ENCODE measurements at regions not wholly inside any gene's neighbourhood (a gene's known extent, or its start where the extent isn't known, plus 50 kb on each side); places are given as distances from the start of the nearest gene placed in this dataset.
A peak's percentile ranks its signal among the peaks of the same experiment; 100 is the strongest.
"Not testable (repeated sequence)": the region's sequence is repeated elsewhere in the genome, so short reads cannot be mapped to it uniquely, and the experiment has no call there.

GRCh38 chr5:109574985-109575384, 114.7 kb upstream of the MAN2A1 start:
- DNase-seq: no peak

DNA sequence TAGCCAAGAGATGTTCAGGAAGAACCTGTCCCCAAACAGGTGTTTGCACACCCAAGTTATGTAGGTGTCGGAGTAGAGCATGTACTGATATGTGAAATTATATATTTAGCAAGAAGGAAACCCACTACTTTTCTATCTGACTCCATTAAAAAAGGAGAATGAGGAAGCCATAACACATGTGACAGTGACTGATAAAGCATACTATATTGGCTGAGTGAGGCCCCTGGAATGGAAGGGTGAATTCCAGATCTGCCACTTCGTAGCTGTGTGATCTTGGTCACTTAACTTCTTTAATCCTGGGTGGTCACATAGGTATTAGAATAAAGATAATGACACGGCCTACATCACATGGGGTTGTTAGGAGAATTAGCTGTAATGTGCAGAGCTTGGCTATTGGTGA, 116.0 kb upstream of the MAN2A1 start:
- DNase-seq: no peak

DNA sequence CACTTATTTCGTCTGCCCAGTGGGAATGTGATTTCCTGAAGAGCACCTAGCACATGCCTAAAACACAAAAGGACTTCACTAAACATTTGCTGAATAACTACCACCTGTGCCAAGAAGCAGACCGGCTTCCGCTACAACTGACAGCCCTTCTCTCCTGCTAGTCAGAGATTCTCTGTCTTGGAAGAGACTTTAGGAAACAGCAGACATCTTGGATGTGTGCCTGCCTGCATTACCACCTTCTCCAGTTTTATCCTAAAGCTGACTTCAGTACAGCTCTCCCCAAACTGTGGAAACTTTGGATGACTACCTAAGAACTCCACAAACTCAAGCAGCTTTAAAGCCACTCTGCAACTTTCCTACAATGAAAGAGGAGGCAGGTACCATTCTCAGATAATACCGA, 116.5 kb upstream of the MAN2A1 start:
- no peak for DNase-seq

- no peak for DNase-seq
Measured at GRCh38 chr5:109571785-109572184, 117.9 kb upstream of the MAN2A1 start.

DNA sequence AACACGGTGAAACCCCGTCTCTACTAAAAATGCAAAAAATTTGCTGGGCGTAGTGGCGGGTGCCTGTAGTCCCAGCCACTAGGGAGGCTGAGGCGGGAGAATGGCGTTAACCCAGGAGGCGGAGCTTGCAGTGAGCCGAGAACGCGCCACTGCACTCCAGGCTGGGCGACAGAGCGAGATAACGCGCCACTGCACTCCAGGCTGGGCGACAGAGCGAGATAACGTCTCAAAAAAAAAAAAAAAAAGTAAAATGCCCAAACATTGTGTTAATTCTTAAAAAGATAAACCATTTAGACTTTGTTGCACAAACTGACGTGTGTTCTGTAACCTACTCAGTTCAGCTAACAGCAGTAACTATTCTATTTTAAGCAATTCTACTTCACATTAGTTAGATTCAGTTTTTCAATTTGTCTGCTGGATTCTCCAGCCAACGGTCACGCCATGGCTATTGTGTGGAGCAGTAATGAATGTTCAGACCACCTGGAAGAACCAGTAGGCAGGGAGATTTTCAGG, 119.3 kb upstream of the MAN2A1 start:
- no peak for DNase-seq

GRCh38 chr5:109567374-109568044, 122.2 kb upstream of the MAN2A1 start:
- peak; percentile 70 for DNase-seq

DNA sequence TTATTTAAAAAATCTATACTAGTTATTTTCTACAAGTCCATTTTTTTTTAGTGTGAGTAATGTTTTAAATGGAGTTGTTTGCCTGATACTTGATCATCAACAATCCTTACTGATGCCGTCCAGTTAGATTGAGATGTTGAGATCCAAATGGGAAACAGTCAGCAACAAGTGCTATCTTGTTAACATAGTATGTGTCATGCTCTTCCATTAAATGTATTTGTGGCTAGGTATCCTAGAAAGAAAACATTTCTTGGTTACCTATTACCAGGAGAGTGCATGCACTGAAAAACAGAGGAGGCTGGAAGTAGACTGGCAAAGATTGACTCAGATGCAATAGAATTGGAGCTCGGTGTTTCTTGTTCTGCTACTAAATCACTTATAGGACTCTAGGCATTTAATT, 123.4 kb upstream of the MAN2A1 start:
- no peak for DNase-seq

GRCh38 chr5:109563739-109564138, 126.0 kb upstream of the MAN2A1 start:
- no peak for DNase-seq

DNA sequence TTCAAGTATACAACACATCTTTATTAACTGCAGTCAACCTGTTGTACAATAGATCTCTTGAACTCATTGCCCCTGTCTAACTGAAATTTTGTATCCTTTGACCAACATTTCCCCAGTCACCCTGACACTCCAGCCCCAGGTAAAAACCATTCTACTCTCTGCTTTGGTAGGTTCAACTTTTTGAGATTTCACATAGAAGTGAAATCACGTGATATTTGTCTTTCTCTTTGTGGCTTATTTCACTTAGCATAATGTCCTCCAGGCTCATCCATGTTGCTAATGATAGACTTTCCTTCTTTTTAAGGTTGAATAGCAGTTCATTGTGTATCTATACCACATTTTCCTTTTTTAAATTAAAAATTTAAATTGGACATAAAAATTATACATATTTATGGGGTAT, 126.5 kb upstream of the MAN2A1 start:
- no peak for DNase-seq

DNA sequence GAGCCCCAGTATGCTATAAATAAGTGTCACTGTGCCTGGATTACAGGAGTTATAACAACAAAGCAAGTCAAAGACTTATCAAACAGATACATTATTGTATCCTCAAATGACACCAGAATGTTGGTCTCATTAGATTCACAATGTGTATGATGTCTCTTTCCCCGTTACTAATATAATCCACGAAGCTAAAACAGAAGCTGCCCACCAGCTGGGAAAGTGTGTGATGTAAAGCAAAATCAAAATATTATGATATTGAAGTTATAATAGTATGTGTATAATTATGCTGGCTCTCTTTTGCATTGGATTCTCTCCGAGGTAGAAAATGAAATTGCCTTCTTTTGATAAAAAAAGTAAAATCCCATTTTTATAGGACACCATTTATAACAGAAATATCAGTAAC, 127.3 kb upstream of the MAN2A1 start:
- no peak for DNase-seq

DNA sequence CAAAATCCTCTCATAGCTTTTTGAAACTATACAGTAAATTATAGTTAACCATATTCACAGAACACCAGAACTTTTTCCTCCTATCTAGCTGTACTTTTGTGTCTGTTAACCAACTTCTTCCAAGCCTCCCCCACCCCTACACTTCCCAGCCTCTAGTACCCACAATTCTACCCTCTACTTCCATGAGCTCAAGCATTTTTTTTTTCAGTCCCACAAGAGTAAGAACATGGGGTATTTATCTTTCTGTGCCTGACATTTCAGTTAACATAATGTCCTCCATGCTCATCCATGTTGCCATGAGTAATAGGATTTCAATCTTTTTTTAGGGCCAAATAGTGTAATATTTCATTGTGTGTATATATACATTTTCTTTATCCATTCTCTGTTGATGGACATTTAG, 128.3 kb upstream of the MAN2A1 start:
- no peak for DNase-seq

DNA sequence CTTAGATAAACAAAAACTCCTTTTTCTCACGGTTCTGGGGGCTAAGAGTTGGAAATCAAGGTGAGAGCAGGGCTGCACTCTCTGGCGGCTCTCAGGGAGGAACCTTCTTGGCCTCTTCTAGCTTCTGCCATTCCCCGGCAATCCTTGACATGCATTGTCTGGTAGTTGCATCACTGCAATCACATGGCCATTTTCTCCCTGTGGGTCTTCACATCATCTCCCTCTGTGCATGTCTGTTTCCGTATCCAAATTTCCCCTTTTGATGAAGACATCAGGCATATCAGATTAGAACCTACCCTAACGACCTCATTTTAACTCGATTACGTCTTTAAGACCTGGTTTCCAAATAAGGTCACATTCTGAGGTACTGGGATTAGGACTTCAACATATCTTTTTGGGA, 129.2 kb upstream of the MAN2A1 start:
- DNase-seq: no peak

- no peak for DNase-seq
Measured at GRCh38 chr5:109558952-109559351, 130.8 kb upstream of the MAN2A1 start.

DNA sequence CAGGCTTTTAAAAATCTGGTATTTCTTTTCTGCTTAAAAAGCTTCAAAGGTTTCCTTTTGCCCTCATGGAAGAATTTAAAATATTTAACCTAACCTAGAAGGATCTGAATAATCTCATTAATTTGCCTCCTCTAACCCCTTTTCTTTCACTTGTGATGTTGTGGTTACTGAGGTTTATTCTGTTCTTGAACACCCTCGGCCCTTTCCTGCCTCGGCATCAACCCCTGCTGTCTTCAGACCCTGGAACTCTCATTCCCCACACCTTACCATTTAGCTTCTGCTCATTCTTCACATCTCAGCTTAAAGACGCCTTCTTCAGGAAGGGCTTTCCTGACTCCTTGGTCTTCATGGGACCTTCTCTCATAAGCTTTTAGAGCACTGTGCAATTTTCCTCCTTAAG, 131.4 kb upstream of the MAN2A1 start:
- DNase-seq: no peak

- DNase-seq: no peak
Measured at GRCh38 chr5:109553846-109554245, 135.9 kb upstream of the MAN2A1 start.

- not testable (repeated sequence) for DNase-seq
Measured at GRCh38 chr5:109551234-109551633, 138.5 kb upstream of the MAN2A1 start.

DNA sequence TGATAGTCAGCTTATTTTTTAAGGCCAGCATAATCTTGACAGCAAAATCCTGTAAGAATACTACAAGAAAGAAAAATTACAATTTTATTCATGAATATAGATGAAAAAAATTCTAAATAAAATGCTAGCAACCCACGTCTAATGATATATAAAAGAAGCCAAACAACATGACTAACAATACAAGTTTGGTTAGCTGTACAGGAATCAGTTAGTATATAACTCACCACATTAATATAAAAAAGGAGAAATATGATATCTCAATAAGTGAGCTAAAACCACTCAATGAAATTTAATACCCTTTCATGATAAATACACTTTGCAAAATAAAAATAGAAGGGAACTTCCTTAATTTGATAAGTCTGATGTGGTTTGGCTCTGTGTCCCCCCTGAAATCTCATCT, 139.7 kb upstream of the MAN2A1 start:
- no peak for DNase-seq

DNA sequence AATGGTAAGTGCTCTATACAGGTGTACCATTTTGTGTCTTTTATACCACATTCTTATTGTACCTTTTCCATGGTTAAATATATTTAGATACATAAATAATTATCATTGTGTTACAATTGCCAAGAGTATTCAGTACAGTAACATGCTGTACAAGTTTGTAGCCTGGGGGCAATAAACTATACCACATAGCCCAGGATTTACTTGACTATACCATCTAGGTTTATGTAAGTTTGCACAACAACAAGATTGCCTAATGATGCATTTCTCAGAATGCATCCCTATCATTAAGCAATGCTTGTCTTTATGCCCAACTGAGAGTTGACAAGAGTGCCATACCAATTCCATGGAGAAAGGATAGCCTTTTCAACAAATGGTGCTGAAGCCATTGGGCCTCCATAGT, 136.7 kb upstream of the PJA2 start:
- no peak for DNase-seq

DNA sequence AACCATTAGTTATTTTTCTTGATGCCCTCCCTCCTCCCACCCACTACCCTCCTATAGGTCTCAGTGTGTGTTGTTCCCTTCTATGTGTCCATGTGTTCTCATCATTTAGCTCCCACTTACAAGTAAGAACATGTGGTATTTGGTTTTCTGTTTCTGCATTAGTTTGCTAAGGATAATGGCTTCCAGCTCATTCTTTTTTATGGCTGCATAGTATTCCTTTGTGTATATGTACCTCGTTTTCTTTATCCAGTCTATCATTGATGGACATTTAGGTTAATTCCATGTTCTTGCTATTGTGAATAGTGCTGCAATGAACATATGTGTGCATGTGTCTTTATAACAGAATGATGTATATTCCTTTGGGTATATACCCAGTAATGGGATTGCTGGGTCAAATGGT, 135.1 kb upstream of the PJA2 start:
- DNase-seq: not testable (repeated sequence)

DNA sequence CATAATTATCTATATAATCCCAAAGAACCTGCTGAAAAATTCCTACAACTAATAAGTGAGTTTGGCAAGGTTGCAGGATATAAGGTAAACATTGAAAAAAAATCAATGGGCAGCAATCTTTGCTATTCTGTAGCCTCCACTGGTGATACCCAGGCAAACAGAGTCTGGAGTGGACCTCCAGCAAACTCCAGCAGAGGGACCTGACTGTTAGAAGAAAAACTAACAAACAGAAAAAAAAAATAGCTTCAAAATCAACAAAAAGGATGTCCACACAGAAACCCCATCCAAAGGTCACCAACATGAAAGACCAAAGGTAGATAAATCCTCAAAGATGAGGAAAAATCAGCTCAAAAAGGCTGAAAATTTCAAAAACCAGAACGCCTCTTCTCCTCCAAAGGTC, 128.9 kb upstream of the PJA2 start:
- not testable (repeated sequence) for DNase-seq

DNA sequence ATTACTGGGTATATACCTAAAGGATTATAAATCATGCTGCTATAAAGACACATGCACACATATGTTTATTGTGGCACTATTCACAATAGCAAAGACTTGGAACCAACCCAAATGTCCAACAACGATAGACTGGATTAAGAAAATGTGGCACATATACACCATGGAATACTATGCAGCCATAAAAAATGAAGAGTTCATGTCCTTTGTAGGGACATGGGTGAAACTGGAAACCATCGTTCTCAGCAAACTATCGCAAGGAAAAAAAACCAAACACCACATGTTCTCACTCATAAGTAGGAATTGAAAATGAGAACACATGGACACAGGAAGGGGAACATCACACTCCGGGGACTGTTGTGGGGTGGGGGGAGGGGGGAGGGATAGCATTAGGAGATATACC, 125.3 kb upstream of the PJA2 start:
- DNase-seq: not testable (repeated sequence)

DNA sequence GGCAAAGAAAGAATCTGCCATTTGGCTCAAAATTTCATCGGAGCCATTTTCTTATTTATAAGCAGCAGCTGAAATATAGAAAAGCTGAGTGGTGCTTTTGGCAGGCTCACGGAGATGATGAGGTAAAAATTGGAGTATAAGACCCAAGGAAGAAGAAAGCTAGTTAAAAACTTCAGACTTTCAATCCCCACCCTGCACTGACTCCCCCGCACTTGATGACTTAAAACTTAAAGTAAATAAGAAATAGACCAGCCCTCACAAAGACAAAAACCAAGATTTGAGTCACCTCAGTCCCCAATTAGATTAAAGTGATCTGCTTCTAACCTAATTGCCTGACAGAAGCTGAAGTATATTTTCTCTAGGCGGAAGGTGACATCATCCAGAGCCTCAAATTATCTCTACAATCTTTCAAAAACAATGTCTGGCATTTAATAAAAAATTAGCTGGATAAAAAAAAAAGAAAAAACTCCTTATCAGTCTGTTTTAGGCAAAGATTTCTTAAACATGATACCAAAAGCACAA, 124.0 kb upstream of the PJA2 start:
- no peak for DNase-seq

GRCh38 chr5:109532773-109533364, 123.1 kb upstream of the PJA2 start:
- no peak for DNase-seq

DNA sequence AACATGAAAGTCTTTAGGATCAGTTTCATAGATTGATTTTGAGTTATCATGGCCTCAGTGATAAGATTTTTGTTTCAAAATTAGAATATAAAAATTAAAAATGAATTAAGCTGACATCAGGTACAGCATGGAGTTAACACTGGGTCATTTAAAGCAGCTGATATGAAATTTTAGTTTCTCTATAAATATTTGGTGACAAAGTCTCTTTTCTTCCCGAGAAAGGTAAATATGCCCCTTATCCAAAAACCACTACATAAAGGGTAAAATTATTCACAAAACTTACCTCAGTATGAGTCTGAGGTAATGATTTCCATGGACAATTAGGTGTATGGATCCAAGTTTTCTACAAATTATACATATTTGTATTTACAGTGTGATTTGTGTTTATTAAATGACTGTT, 121.5 kb upstream of the PJA2 start:
- DNase-seq: no peak

DNA sequence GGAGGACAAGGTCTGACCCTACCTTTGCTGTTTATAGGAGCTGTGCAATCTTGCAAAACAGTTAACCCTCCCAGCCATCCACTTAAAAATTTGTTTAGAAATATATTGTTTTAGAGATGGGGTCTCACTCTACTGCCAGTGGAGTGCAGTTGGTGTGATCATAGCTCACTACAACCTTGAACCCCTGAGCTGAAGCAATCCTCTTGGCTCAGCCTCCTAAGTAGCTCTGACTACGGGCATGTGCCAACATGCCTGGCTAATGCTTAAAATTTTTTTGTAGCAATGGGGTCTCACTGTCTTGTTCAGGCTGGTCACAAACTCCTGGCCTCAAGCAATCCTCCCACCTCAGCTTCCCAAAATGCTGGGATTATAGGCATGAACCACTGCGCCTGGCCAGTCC, 120.2 kb upstream of the PJA2 start:
- no peak for DNase-seq

Measured in femur (tissue), 1 donor.